ENCODE measurements at regions not wholly inside any gene's neighbourhood (a gene's known extent, or its start where the extent isn't known, plus 50 kb on each side); places are given as distances from the start of the nearest gene placed in this dataset.
"Not testable (repeated sequence)": the region's sequence is repeated elsewhere in the genome, so short reads cannot be mapped to it uniquely, and the experiment has no call there.

- Mint-ChIP-seq H3K27ac (no peak overlapping the region), H3K9me3 (peaks cover 16% of the 10 kb centered on the region), H3K4me3 (no peak overlapping the region), H3K36me3 (no peaks in the 10 kb centered on the region), H3K4me1 (no peaks in the 10 kb centered on the region), H3K27me3 (no peaks in the 10 kb centered on the region)
Measured at GRCh38 chr2:78082555-78082954, 560.4 kb upstream of the LRRTM4 start.

- no peaks in the 10 kb centered on the region for H3K9me3 Mint-ChIP-seq
- no peaks in the 10 kb centered on the region for H3K4me1 Mint-ChIP-seq
- H3K27ac Mint-ChIP-seq: no peak overlapping the region
- no peaks in the 10 kb centered on the region for H3K27me3 Mint-ChIP-seq
- no peak overlapping the region for H3K4me3 Mint-ChIP-seq
- no peaks in the 10 kb centered on the region for H3K36me3 Mint-ChIP-seq
Measured at GRCh38 chr2:78093436-78093835, 571.3 kb upstream of the LRRTM4 start.

DNA sequence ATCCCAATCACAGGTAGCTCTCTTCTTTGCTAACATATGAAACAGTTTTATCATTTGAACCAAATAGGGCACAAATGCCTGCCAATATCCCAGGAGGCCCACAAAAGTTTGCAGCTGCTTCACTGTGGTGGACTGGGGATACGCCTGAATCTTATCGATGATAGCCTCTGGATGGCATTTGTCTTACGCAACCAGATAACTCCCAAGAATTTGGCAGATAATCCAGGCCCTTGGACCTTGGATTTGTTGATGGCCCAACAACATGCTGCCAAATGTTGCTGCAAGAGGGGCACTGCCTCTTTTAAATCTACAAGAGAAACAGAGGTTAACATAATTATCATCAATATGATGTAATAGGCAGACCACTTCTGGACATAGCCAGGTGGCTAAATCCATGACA, 587.1 kb upstream of the LRRTM4 start:
- Mint-ChIP-seq H3K36me3 (no peaks in the 10 kb centered on the region), H3K4me1 (no peaks in the 10 kb centered on the region), H3K27ac (no peak overlapping the region), H3K4me3 (no peak overlapping the region), H3K27me3 (no peaks in the 10 kb centered on the region), H3K9me3 (no peaks in the 10 kb centered on the region)

DNA sequence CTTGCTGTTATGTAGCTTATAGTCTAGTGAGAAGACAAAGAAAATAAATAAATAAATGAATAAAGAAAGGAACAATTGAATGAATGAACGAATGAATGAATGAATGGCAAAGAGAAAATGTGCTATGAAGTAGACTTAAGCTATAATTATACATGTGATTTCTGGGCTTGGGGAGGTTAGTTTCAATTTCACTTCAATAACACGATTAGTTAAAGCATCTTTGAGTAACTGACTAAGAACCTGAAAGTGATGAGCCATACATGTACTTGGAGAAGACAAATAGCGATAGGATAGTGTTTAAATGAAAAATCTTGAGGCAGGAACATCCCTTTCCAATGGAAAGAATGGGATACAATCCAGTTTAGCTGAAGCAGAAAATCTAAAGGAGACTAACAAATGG, 593.1 kb upstream of the LRRTM4 start:
- H3K4me3 Mint-ChIP-seq: no peak overlapping the region
- H3K4me1 Mint-ChIP-seq: no peaks in the 10 kb centered on the region
- no peaks in the 10 kb centered on the region for H3K36me3 Mint-ChIP-seq

DNA sequence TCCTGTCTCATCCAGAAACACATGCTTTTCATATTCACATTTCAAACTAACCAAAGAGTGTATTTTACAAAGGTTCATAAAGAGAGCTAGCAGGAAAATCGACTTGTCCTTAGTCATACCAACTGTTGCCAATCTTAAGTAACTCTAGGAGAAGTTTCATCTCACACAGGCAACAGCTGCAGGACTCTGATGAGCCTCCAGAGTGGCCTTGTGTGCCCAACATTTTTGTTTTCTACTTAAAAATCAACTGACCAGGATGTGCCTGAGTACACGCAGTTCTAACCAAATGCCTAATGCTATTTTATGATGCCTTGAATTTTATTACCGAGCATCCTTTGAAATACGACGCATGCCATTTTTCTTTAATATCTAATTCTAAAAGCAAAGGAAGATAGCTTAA, 595.9 kb upstream of the LRRTM4 start:
- Mint-ChIP-seq H3K4me1 (no peaks in the 10 kb centered on the region), H3K27ac (no peak overlapping the region), H3K36me3 (no peaks in the 10 kb centered on the region), H3K4me3 (no peak overlapping the region), H3K9me3 (peaks cover 12% of the 10 kb centered on the region), H3K27me3 (no peaks in the 10 kb centered on the region)

More for the DNA sequence above, 593.1 kb upstream of the LRRTM4 start:
- H3K27ac Mint-ChIP-seq: no peak overlapping the region
- no peaks in the 10 kb centered on the region for H3K27me3 Mint-ChIP-seq
- H3K9me3 Mint-ChIP-seq: peaks cover 12% of the 10 kb centered on the region

- Mint-ChIP-seq H3K27ac (no peak overlapping the region), H3K27me3 (no peaks in the 10 kb centered on the region), H3K4me1 (no peaks in the 10 kb centered on the region), H3K4me3 (no peak overlapping the region), H3K9me3 (peaks cover 24% of the 10 kb centered on the region), H3K36me3 (no peaks in the 10 kb centered on the region)
Measured at GRCh38 chr2:78120275-78120674, 598.1 kb upstream of the LRRTM4 start.

GRCh38 chr2:78125042-78125441, 602.9 kb upstream of the LRRTM4 start:
- Mint-ChIP-seq H3K4me1 (no peaks in the 10 kb centered on the region), H3K27me3 (no peaks in the 10 kb centered on the region), H3K9me3 (peaks cover 19% of the 10 kb centered on the region), H3K27ac (no peak overlapping the region), H3K36me3 (no peaks in the 10 kb centered on the region), H3K4me3 (no peak overlapping the region)

GRCh38 chr2:78127424-78127823, 605.2 kb upstream of the LRRTM4 start:
- H3K4me1 Mint-ChIP-seq: no peaks in the 10 kb centered on the region
- H3K4me3 Mint-ChIP-seq: no peak overlapping the region
- peaks cover 19% of the 10 kb centered on the region for H3K9me3 Mint-ChIP-seq
- H3K27me3 Mint-ChIP-seq: no peaks in the 10 kb centered on the region
- H3K36me3 Mint-ChIP-seq: no peaks in the 10 kb centered on the region
- no peak overlapping the region for H3K27ac Mint-ChIP-seq

DNA sequence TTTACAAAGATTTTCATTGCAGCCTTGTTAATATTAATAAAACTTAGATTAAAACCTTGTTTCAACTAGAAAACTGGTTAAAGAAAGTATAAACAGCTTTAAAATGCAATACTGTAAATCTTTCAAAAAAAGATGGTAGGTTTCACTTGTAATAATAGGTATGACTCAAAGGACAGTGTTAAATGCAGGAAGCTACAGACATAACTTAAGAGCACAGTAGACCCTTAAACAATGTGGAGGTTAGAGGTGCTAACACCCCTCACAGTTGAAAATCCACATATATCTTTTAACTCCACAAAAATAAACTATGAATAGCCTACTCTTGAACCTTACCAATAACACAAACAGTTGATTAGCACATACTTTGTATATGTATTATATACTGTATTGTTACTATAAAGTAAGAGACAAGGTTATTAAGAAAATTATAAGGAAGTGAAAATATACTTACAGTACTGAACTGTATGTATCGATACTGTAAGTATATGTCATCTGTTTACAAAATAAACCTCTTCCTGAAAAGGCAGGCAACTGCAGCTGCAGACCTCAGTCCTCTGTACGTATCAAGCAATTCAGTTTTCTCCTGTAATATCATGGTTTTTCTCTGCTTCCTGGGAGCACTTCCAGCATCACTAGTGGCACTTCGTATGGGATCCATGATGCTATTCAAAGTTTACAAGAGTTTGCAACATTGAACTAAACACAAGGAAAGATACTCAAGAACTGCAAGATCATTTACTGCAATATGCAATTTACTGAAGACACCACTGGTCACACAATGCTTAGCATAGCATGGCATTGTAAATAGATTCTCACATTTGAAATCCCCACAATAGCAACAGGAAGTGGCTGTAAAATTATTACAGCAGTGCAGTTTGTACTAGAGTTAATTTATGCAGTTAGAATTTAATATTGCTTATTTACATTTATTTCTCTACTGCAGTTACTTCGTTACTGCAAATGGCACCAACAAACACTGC, 610.5 kb upstream of the LRRTM4 start:
- Mint-ChIP-seq H3K27me3 (no peaks in the 10 kb centered on the region), H3K36me3 (no peaks in the 10 kb centered on the region), H3K4me3 (no peak overlapping the region), H3K27ac (no peak overlapping the region), H3K4me1 (no peaks in the 10 kb centered on the region), H3K9me3 (peaks cover 6% of the 10 kb centered on the region)

GRCh38 chr2:78145395-78145996, 623.3 kb upstream of the LRRTM4 start:
- Mint-ChIP-seq H3K4me1 (no peaks in the 10 kb centered on the region), H3K36me3 (no peaks in the 10 kb centered on the region), H3K4me3 (no peak overlapping the region), H3K27me3 (no peaks in the 10 kb centered on the region), H3K9me3 (no peaks in the 10 kb centered on the region), H3K27ac (no peak overlapping the region)

- no peak overlapping the region for H3K27ac Mint-ChIP-seq
- H3K4me1 Mint-ChIP-seq: no peaks in the 10 kb centered on the region
- no peaks in the 10 kb centered on the region for H3K9me3 Mint-ChIP-seq
- H3K27me3 Mint-ChIP-seq: no peaks in the 10 kb centered on the region
- no peaks in the 10 kb centered on the region for H3K36me3 Mint-ChIP-seq
- no peak overlapping the region for H3K4me3 Mint-ChIP-seq
Measured at GRCh38 chr2:78145997-78146722, 624.0 kb upstream of the LRRTM4 start.

- no peak overlapping the region for H3K4me3 Mint-ChIP-seq
- no peaks in the 10 kb centered on the region for H3K27me3 Mint-ChIP-seq
- no peaks in the 10 kb centered on the region for H3K4me1 Mint-ChIP-seq
- H3K9me3 Mint-ChIP-seq: no peaks in the 10 kb centered on the region
- H3K36me3 Mint-ChIP-seq: no peaks in the 10 kb centered on the region
- H3K27ac Mint-ChIP-seq: no peak overlapping the region
Measured at GRCh38 chr2:78147466-78147865, 625.3 kb upstream of the LRRTM4 start.

DNA sequence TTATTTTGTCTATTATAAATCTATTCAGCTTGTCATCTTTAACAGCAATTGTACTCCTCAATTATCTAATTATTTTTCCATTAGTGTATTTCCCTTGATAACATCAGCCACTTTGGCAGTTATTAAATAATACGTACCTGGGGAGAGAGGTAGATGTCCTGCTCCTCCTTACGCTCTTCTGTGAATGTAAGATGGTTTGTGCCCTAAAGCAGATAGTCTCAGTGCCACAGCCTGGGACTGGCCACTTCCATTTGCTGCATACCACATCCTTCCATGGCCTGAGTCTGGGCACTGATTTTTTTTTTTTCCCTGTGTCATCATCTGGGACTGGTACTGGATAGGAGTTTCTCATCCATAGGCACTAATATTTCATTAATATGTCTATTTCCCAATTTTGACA, 632.4 kb upstream of the LRRTM4 start:
- Mint-ChIP-seq H3K4me3 (no peak overlapping the region), H3K36me3 (no peaks in the 10 kb centered on the region), H3K9me3 (peaks cover 5% of the 10 kb centered on the region), H3K27me3 (no peaks in the 10 kb centered on the region), H3K27ac (no peak overlapping the region), H3K4me1 (no peaks in the 10 kb centered on the region)

- H3K27me3 Mint-ChIP-seq: no peaks in the 10 kb centered on the region
- H3K27ac Mint-ChIP-seq: no peak overlapping the region
- no peaks in the 10 kb centered on the region for H3K36me3 Mint-ChIP-seq
- no peak overlapping the region for H3K4me3 Mint-ChIP-seq
- no peaks in the 10 kb centered on the region for H3K4me1 Mint-ChIP-seq
- peaks cover 4% of the 10 kb centered on the region for H3K9me3 Mint-ChIP-seq
Measured at GRCh38 chr2:78162202-78162601, 640.0 kb upstream of the LRRTM4 start.

DNA sequence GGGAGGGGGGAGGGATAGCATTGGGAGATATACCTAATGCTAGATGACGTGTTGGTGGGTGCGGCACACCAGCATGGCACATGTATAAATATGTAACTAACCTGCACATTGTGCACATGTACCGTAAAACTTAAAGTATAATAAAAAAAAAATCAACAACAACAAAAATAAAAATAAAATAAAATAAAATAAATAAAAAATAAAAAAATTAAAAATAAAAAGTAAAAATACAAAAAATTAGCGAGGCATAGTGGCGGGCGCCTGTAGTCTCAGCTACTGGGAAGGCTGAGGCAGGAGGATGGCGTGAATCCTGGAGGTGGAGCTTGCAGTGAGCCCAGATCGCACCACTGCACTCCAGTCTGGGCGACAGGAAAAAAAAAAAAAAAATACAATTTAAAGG, 650.0 kb upstream of the LRRTM4 start:
- H3K27me3 Mint-ChIP-seq, H3K27ac Mint-ChIP-seq, H3K9me3 Mint-ChIP-seq, H3K36me3 Mint-ChIP-seq, H3K4me1 Mint-ChIP-seq, H3K4me3 Mint-ChIP-seq: not testable (repeated sequence)

DNA sequence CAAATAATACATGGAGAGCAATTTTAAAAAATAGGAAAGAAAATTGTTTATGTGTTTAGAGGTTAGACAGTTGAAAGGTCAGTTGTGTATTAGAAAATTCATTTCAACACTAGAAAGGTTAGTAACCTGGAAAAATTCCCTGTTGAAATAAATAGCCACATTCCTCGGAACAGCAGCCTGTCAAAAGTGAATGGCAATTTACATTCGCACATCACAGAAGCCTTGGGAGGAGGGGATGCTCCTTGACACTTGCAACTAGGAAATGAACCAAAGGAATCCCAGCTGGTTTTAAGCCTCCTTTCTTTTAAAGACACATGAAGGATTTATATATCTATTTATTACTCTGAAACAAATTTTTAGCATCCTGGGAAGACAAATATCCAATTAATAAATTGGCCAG, 653.5 kb upstream of the LRRTM4 start:
- H3K27me3 Mint-ChIP-seq: no peaks in the 10 kb centered on the region
- H3K36me3 Mint-ChIP-seq: no peaks in the 10 kb centered on the region

More for the DNA sequence above, 653.5 kb upstream of the LRRTM4 start:
- Mint-ChIP-seq H3K9me3 (peaks cover 4% of the 10 kb centered on the region), H3K4me1 (no peaks in the 10 kb centered on the region), H3K4me3 (no peak overlapping the region), H3K27ac (no peak overlapping the region)
